Suppressor macrophage (primary cell): ENCODE measurements at regions not wholly inside any gene's neighbourhood (a gene's known extent, or its start where the extent isn't known, plus 50 kb on each side); places are given as distances from the start of the nearest gene placed in this dataset.
A peak's percentile ranks its signal among the peaks of the same experiment; 100 is the strongest.
"Not testable (repeated sequence)": the region's sequence is repeated elsewhere in the genome, so short reads cannot be mapped to it uniquely, and the experiment has no call there.

Source experiments
- DNase-seq, 4 experiments: peaks; one replicate each; pipeline ENCODE4 v3.0.0-alpha.2; 2020 to 2022

- no peak for DNase-seq
Measured at GRCh38 chr9:71504636-71505035, 263.7 kb downstream of the CEMIP2 start.

- DNase-seq: no peak
Measured at GRCh38 chr9:71498691-71499090, 269.6 kb downstream of the CEMIP2 start.

GRCh38 chr9:71490810-71491209, 277.5 kb downstream of the CEMIP2 start:
- DNase-seq: no peak

GRCh38 chr9:71487061-71487460, 281.3 kb downstream of the CEMIP2 start:
- peak; percentile 10 to 52 (median 30) for DNase-seq

GRCh38 chr9:71485326-71485725, 283.0 kb downstream of the CEMIP2 start:
- DNase-seq: no peak

- no peak for DNase-seq
Measured at GRCh38 chr9:71483436-71483835, 284.9 kb downstream of the CEMIP2 start.

GRCh38 chr9:71479621-71480020, 288.7 kb downstream of the CEMIP2 start:
- DNase-seq: no peak

GRCh38 chr9:71472400-71472799, 295.9 kb downstream of the CEMIP2 start:
- no peak for DNase-seq

- DNase-seq: no peak
Measured at GRCh38 chr9:71465392-71465791, 302.9 kb downstream of the CEMIP2 start.

- no peak for DNase-seq
Measured at GRCh38 chr9:71459082-71459481, 309.2 kb downstream of the CEMIP2 start.

- peak; percentile 2 to 46 (median 19) for DNase-seq
Measured at GRCh38 chr9:71446473-71447411, 321.6 kb downstream of the CEMIP2 start.

GRCh38 chr9:71446106-71446472, 322.2 kb downstream of the CEMIP2 start:
- DNase-seq: no peak

GRCh38 chr9:71442937-71443336, 321.5 kb upstream of the TRPM3 start:
- no peak for DNase-seq

- DNase-seq: no peak
Measured at GRCh38 chr9:71441266-71441665, 319.8 kb upstream of the TRPM3 start.

GRCh38 chr9:71431931-71432330, 310.5 kb upstream of the TRPM3 start:
- no peak for DNase-seq

- not testable (repeated sequence) for DNase-seq
Measured at GRCh38 chr9:71407341-71407740, 285.9 kb upstream of the TRPM3 start.

GRCh38 chr9:71403106-71403505, 281.7 kb upstream of the TRPM3 start:
- DNase-seq: no peak

GRCh38 chr9:71393005-71393404, 271.6 kb upstream of the TRPM3 start:
- DNase-seq: no peak

- no peak for DNase-seq
Measured at GRCh38 chr9:71384343-71384742, 262.9 kb upstream of the TRPM3 start.

- no peak for DNase-seq
Measured at GRCh38 chr9:71383308-71383940, 262.0 kb upstream of the TRPM3 start.

GRCh38 chr9:71368157-71368556, 246.7 kb upstream of the TRPM3 start:
- no peak for DNase-seq

GRCh38 chr9:71364186-71364955, 242.9 kb upstream of the TRPM3 start:
- no peak for DNase-seq

GRCh38 chr9:71363286-71363961, 242.0 kb upstream of the TRPM3 start:
- no peak for DNase-seq
